BLaER1 (cell line): ENCODE measurements at regions not wholly inside any gene's neighbourhood (a gene's known extent, or its start where the extent isn't known, plus 50 kb on each side); places are given as distances from the start of the nearest gene placed in this dataset.

Experiments used
- H3K27ac ChIP-seq: shearing (Covaris generic); formaldehyde crosslinking; 2 replicates; pipeline ENCODE4 v1.8.1; 2022
- H3K27me3 ChIP-seq: shearing (Covaris generic); formaldehyde crosslinking; 2 replicates; pipeline ENCODE4 v1.8.1; 2022
- H3K36me3 ChIP-seq: shearing (Covaris generic); formaldehyde crosslinking; 2 replicates; pipeline ENCODE4 v1.8.1; 2022
- H3K4me1 ChIP-seq: shearing (Covaris generic); formaldehyde crosslinking; 2 replicates; pipeline ENCODE4 v1.8.1; 2022
- H3K4me2 ChIP-seq: shearing (Covaris generic); formaldehyde crosslinking; 2 replicates; pipeline ENCODE4 v1.8.1; 2022
- H3K4me3 ChIP-seq: shearing (Covaris generic); formaldehyde crosslinking; 2 replicates; pipeline ENCODE4 v1.8.1; 2022
- H3K9ac ChIP-seq: shearing (Covaris generic); formaldehyde crosslinking; 2 replicates; pipeline ENCODE4 v1.8.1; 2022
- H3K9me3 ChIP-seq: shearing (Covaris generic); formaldehyde crosslinking; 2 replicates; pipeline ENCODE4 v1.8.1; 2022
- H4K20me1 ChIP-seq: shearing (Covaris generic); formaldehyde crosslinking; 2 replicates; pipeline ENCODE4 v1.8.1; 2022
- Cebpa-rat ChIP-seq: shearing (Covaris generic); IDR thresholded peaks from 2 replicates; pipeline ENCODE4 v1.8.1; 2022

DNA sequence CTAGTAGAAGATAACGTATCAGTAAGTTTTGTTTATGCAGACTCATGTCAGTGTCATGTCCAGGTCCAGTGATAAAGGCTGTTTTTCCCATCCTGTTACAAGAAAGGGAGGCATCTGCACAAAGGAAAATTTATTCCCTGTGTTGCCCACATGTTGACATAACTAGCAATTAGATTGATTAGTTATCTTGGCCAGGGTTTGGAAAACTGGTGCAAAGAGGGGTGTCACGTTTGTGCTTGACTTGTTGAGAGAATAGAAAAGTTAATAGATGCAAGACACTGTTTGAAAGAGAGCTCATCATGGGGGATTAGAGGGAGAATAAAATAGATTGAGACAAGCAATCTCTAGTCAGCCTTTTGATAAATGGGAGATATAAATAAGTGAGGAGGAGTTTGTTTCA is 1357.0 kb upstream of the AGA start:
- no peaks in the 10 kb centered on the region for H4K20me1 ChIP-seq
- no peak overlapping the region for H3K4me2 ChIP-seq
- H3K36me3 ChIP-seq: no peaks in the 10 kb centered on the region
- no peak for TF ChIP-seq Cebpa-rat
- H3K4me1 ChIP-seq: no peaks in the 10 kb centered on the region
- H3K4me3 ChIP-seq: no peak overlapping the region
- H3K27me3 ChIP-seq: no peaks in the 10 kb centered on the region
- H3K9ac ChIP-seq: no peak overlapping the region
- H3K27ac ChIP-seq: no peak overlapping the region
- H3K9me3 ChIP-seq: no peaks in the 10 kb centered on the region

DNA sequence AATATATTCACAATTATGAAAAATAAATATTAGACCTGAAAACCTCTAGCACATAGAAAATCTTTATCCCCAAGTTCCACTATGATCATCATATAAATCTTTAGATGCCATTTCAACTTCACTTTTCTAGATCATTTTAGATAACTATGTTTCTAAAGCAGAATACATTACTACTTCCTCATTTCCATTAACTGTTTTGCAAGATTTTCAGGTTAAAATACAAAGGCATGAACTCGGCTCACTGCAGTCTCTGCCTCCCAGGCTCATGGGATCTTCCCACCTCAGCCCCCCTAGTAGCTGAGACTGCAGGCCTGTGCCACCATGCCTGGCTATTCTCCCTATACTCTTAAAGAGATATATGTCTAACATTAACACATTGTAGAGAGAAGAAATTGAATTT is 1365.9 kb upstream of the AGA start:
- no peaks in the 10 kb centered on the region for H3K9me3 ChIP-seq
- no peak overlapping the region for H3K27ac ChIP-seq
- no peaks in the 10 kb centered on the region for H4K20me1 ChIP-seq
- H3K27me3 ChIP-seq: no peaks in the 10 kb centered on the region
- no peak overlapping the region for H3K4me2 ChIP-seq
- H3K4me3 ChIP-seq: no peak overlapping the region
- no peaks in the 10 kb centered on the region for H3K36me3 ChIP-seq
- no peak overlapping the region for H3K9ac ChIP-seq
- H3K4me1 ChIP-seq: no peaks in the 10 kb centered on the region
- TF ChIP-seq Cebpa-rat: no peak

- Histone ChIP-seq H3K4me3 (no peak overlapping the region), H3K27ac (no peak overlapping the region), H3K9me3 (no peaks in the 10 kb centered on the region), H3K36me3 (no peaks in the 10 kb centered on the region), H3K27me3 (no peaks in the 10 kb centered on the region), H3K4me1 (no peaks in the 10 kb centered on the region), H4K20me1 (no peaks in the 10 kb centered on the region), H3K4me2 (no peak overlapping the region), H3K9ac (no peak overlapping the region)
- no peak for TF ChIP-seq Cebpa-rat
These were observed 1367.7 kb upstream of the AGA start for GRCh38 chr4:178809921-178810320.

- Histone ChIP-seq H3K4me1 (no peaks in the 10 kb centered on the region), H3K9me3 (no peaks in the 10 kb centered on the region), H4K20me1 (no peaks in the 10 kb centered on the region), H3K4me2 (no peak overlapping the region), H3K36me3 (no peaks in the 10 kb centered on the region), H3K27ac (no peak overlapping the region), H3K9ac (no peak overlapping the region), H3K4me3 (no peak overlapping the region), H3K27me3 (no peaks in the 10 kb centered on the region)
- no peak for TF ChIP-seq Cebpa-rat
These were observed 1369.1 kb upstream of the AGA start for GRCh38 chr4:178811356-178811755.

- no peaks in the 10 kb centered on the region for H3K36me3 ChIP-seq
- H3K27ac ChIP-seq: no peak overlapping the region
- no peak overlapping the region for H3K4me2 ChIP-seq
- H3K4me1 ChIP-seq: no peaks in the 10 kb centered on the region
- H3K4me3 ChIP-seq: no peak overlapping the region
- no peaks in the 10 kb centered on the region for H4K20me1 ChIP-seq
- no peak for TF ChIP-seq Cebpa-rat
- H3K9ac ChIP-seq: no peak overlapping the region
- H3K27me3 ChIP-seq: no peaks in the 10 kb centered on the region
- no peaks in the 10 kb centered on the region for H3K9me3 ChIP-seq
These were observed 1370.6 kb upstream of the AGA start for GRCh38 chr4:178812866-178813265.

- Histone ChIP-seq H3K9ac (no peak overlapping the region), H3K4me1 (no peaks in the 10 kb centered on the region), H3K4me3 (no peak overlapping the region), H3K27ac (no peak overlapping the region), H3K36me3 (no peaks in the 10 kb centered on the region), H3K4me2 (no peak overlapping the region), H4K20me1 (no peaks in the 10 kb centered on the region), H3K27me3 (no peaks in the 10 kb centered on the region), H3K9me3 (no peaks in the 10 kb centered on the region)
- TF ChIP-seq Cebpa-rat: no peak
These were observed 1372.7 kb upstream of the AGA start for GRCh38 chr4:178814908-178815307.

GRCh38 chr4:178823673-178824295 is 1381.5 kb upstream of the AGA start:
- no peaks in the 10 kb centered on the region for H3K9me3 ChIP-seq
- no peaks in the 10 kb centered on the region for H4K20me1 ChIP-seq
- no peak overlapping the region for H3K27ac ChIP-seq
- H3K27me3 ChIP-seq: no peaks in the 10 kb centered on the region
- no peaks in the 10 kb centered on the region for H3K36me3 ChIP-seq
- no peak overlapping the region for H3K4me2 ChIP-seq
- no peak overlapping the region for H3K9ac ChIP-seq
- TF ChIP-seq Cebpa-rat: no peak
- H3K4me3 ChIP-seq: no peak overlapping the region
- H3K4me1 ChIP-seq: no peaks in the 10 kb centered on the region

DNA sequence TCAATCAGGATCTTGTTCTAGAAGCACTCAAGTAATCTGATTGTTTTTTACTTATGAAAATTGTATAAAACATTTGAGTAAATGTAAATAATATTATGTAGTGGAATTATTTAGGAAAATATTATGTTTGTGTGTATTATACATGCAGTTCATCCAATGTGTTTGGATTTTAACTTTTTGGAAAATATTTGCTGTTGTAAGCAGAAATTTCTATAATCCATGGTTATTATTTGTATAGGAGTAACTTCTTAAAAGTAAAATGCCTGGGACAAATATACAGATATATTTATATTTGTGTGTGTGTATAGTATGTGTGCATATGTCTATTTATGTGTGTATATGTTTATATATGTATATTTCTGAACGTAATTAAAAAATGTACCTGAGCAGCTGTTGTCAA is 1394.6 kb upstream of the AGA start:
- H3K9ac ChIP-seq: no peak overlapping the region
- H3K36me3 ChIP-seq: no peaks in the 10 kb centered on the region
- H3K27me3 ChIP-seq: no peaks in the 10 kb centered on the region
- H4K20me1 ChIP-seq: no peaks in the 10 kb centered on the region
- no peak overlapping the region for H3K27ac ChIP-seq
- no peak for TF ChIP-seq Cebpa-rat
- no peaks in the 10 kb centered on the region for H3K4me1 ChIP-seq
- H3K9me3 ChIP-seq: no peaks in the 10 kb centered on the region
- H3K4me3 ChIP-seq: no peak overlapping the region
- no peak overlapping the region for H3K4me2 ChIP-seq

GRCh38 chr4:178838776-178839175 is 1396.5 kb upstream of the AGA start:
- Histone ChIP-seq H3K4me2 (no peak overlapping the region), H3K27ac (no peak overlapping the region), H3K4me3 (no peak overlapping the region), H3K27me3 (no peaks in the 10 kb centered on the region), H3K4me1 (no peaks in the 10 kb centered on the region), H3K9ac (no peak overlapping the region), H3K36me3 (no peaks in the 10 kb centered on the region), H4K20me1 (no peaks in the 10 kb centered on the region), H3K9me3 (no peaks in the 10 kb centered on the region)
- no peak for TF ChIP-seq Cebpa-rat

DNA sequence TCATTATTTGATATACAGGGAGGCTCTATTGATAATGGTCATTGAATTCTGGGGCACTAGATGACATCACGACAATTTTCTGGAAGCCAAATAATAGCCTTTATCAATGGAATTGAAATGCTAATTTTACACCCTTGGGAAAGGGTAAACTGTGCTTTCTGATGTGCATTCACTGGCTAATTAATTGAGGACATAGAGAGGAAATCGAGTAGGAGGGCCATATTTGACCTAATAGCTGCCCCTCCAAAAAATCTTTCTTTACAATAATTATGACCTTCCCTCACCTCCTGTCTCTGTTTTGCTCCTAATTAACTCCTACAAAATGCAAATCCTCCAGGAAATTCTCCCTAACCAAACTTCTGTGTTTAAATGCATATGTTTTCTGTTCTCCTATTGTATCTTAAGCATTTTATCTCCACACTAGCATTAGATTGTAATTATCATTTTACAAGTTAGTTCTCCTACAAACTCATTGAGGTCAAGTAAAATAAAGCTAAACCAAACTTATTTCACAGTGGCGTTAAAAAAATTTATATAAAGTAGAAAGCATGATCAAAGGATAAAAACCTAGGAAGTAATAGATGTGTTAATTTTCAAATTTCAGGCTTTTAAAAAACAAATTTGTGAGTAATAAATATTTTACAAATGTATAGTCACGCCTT is 1414.0 kb upstream of the AGA start:
- TF ChIP-seq Cebpa-rat: no peak
- Histone ChIP-seq H3K27ac (no peak overlapping the region), H3K4me1 (no peaks in the 10 kb centered on the region), H3K27me3 (no peaks in the 10 kb centered on the region), H4K20me1 (no peaks in the 10 kb centered on the region), H3K9ac (no peak overlapping the region), H3K36me3 (no peaks in the 10 kb centered on the region), H3K4me3 (no peak overlapping the region), H3K9me3 (no peaks in the 10 kb centered on the region), H3K4me2 (no peak overlapping the region)
